ENCODE measurements at regions not wholly inside any gene's neighbourhood (a gene's known extent, or its start where the extent isn't known, plus 50 kb on each side); places are given as distances from the start of the nearest gene placed in this dataset.

DNA sequence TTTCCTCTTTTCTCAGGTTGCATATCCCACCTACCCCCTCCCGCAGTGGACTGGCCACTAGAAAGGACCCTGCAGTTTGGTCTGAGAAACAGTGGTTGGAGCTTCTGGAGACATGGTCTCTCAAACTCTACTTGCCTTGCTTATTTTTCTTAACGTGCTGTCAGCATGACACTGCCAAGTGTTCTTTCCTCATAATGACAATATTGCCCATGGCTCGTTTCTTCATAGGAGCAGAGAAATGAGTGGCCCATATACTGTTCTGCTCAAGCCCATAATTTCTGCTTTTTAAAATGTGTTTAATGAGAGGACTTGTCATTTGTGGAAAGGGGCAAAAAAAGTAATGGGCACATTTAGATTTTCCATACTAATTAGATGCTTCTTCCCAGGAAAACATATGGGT lies 828.7 kb downstream of the BCL11A start:
- TF ChIP-seq, protein P1, sequence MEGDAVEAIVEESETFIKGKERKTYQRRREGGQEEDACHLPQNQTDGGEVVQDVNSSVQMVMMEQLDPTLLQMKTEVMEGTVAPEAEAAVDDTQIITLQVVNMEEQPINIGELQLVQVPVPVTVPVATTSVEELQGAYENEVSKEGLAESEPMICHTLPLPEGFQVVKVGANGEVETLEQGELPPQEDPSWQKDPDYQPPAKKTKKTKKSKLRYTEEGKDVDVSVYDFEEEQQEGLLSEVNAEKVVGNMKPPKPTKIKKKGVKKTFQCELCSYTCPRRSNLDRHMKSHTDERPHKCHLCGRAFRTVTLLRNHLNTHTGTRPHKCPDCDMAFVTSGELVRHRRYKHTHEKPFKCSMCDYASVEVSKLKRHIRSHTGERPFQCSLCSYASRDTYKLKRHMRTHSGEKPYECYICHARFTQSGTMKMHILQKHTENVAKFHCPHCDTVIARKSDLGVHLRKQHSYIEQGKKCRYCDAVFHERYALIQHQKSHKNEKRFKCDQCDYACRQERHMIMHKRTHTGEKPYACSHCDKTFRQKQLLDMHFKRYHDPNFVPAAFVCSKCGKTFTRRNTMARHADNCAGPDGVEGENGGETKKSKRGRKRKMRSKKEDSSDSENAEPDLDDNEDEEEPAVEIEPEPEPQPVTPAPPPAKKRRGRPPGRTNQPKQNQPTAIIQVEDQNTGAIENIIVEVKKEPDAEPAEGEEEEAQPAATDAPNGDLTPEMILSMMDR (IDR thresholded peaks at IDR 0.05; ENCODE audit: low read length) = no peak
- no peak for TF ChIP-seq EZH2 (optimal IDR thresholded peaks at IDR 0.05; ENCODE audit: low read depth, low read length)

Data from MM.1S (cell line).